ENCODE measurements at regions not wholly inside any gene's neighbourhood (a gene's known extent, or its start where the extent isn't known, plus 50 kb on each side); places are given as distances from the start of the nearest gene placed in this dataset.

DNA sequence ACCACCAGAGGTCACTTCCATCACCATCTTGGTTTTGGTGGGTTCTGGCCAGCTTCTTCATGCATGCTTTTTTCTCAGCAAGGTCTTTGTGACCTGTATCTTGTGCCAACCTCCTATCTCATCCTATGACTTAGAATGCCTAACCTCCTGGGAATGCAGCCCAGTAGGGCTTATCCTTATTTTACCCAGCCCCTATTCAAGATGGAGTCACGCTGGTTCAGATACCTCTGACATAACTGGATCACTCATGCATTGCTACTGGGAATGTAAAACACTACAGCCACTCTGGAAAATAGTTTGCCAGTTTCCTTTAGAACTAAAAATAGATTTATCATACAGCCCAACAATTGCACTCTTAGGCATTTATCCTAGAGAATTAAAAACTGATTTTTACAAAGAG, 219.2 kb downstream of the IRS1 start:
- TF ChIP-seq POLR2A (IDR thresholded peaks at IDR 0.05; ENCODE audit: low read depth, low read length) (no peak), POLR2AphosphoS5 (IDR thresholded peaks at IDR 0.05; ENCODE audit: low read depth, low read length) (no peak), TAF1 (IDR thresholded peaks at IDR 0.05; ENCODE audit: borderline replicate concordance, low read depth, low read length) (no peak)

Measured in GM12892 (cell line).